IMR-90 (cell line): ENCODE measurements at regions not wholly inside any gene's neighbourhood (a gene's known extent, or its start where the extent isn't known, plus 50 kb on each side); places are given as distances from the start of the nearest gene placed in this dataset.

Experiments used
- ATAC-seq: fragments of 200-7000 bp; cut with Tn5 transposase; 2 replicates; pipeline ENCODE4 v1.9.1; 2020; ENCODE audit warnings: low read depth, mild to moderate bottlenecking, moderate library complexity
- BruUV-seq: library from RNA; stranded (reverse); fragments of 400-500 nt; replicated peaks from 2 replicates; lab custom pipeline; 2021; lab: Mats Ljungman, UMichigan
- CTCF ChIA-PET: fragments of 300-600 bp; formaldehyde crosslinking; extraction: SDS; loops from one replicate; lab custom pipeline; 2021; ENCODE audit warnings: antibody characterized with exemption; lab: Yijun Ruan, JAX
- POLR2A ChIA-PET: fragments of 300-600 bp; sonication (Branson Sonifier 250); formaldehyde crosslinking; loops from one replicate; lab custom pipeline; 2022; ENCODE audit warnings: antibody characterized with exemption; ENCODE audit not compliant: unreplicated experiment; lab: Charles Lee
- DNase-seq: peaks from one replicate; pipeline ENCODE4 v3.0.0; 2013
- H2AFZ ChIP-seq: replicated peaks from 2 replicates; pipeline ENCODE3; 2013; ENCODE audit warnings: low read length, mild to moderate bottlenecking; ENCODE audit not compliant: poor library complexity
- H2AK5ac ChIP-seq: 2 replicates; pipeline ENCODE4 v1.6.1; 2013; ENCODE audit warnings: low read depth, low read length, inconsistent platforms
- H2AK9ac ChIP-seq: replicated peaks from 2 replicates; pipeline ENCODE3; 2013; ENCODE audit warnings: mild to moderate bottlenecking, low read depth, low read length, moderate library complexity; ENCODE audit not compliant: poor library complexity
- H2BK120ac ChIP-seq: 2 replicates; pipeline ENCODE4 v1.6.1; 2013; ENCODE audit warnings: low read depth, low read length, inconsistent platforms
- H2BK15ac ChIP-seq: 3 replicates; pipeline ENCODE4 v1.6.1; 2013; ENCODE audit warnings: low read depth, low read length, inconsistent platforms
- H2BK20ac ChIP-seq: 2 replicates; pipeline ENCODE4 v1.6.1; 2013; ENCODE audit warnings: low read depth, mild to moderate bottlenecking, inconsistent platforms, low read length, moderate library complexity
- H2BK5ac ChIP-seq: 2 replicates; pipeline ENCODE4 v1.6.1; 2013; ENCODE audit warnings: mild to moderate bottlenecking, low read depth, low read length, inconsistent platforms; ENCODE audit not compliant: poor library complexity, severe bottlenecking
- H3K14ac ChIP-seq: replicated peaks from 2 replicates; pipeline ENCODE4 v1.6.1; 2013; ENCODE audit warnings: low read depth, low read length, inconsistent platforms
- H3K18ac ChIP-seq: 2 replicates; pipeline ENCODE4 v1.6.1; 2013; ENCODE audit warnings: low read depth, low read length, control low read depth
- H3K23ac ChIP-seq: 2 replicates; pipeline ENCODE4 v1.6.1; 2013; ENCODE audit warnings: low read depth, low read length, inconsistent platforms
- H3K27ac ChIP-seq: 2 replicates; pipeline ENCODE4 v1.5.1; 2013; ENCODE audit warnings: mild to moderate bottlenecking, control low read depth, low read length; ENCODE audit not compliant: insufficient read depth
- H3K27me3 ChIP-seq: 2 replicates; pipeline ENCODE4 v1.6.1; 2013; ENCODE audit warnings: low read length; ENCODE audit not compliant: control insufficient read depth, insufficient read depth
- H3K36me3 ChIP-seq: 2 replicates; pipeline ENCODE4 v1.6.1; 2013; ENCODE audit warnings: low read length, mixed read lengths; ENCODE audit not compliant: control insufficient read depth, insufficient read depth
- H3K4ac ChIP-seq: 2 replicates; pipeline ENCODE4 v1.6.1; 2013; ENCODE audit warnings: low read depth, low read length, inconsistent platforms
- H3K4me1 ChIP-seq: 2 replicates; pipeline ENCODE4 v1.6.1; 2013; ENCODE audit warnings: low read length, mixed read lengths; ENCODE audit not compliant: control insufficient read depth, insufficient read depth
- H3K4me2 ChIP-seq: 2 replicates; pipeline ENCODE4 v1.6.1; 2013; ENCODE audit warnings: low read depth, mild to moderate bottlenecking, control low read depth, low read length, moderate library complexity
- H3K4me3 ChIP-seq: 2 replicates; pipeline ENCODE4 v1.5.1; 2013; ENCODE audit warnings: low read depth, mild to moderate bottlenecking, control low read depth, low read length, moderate library complexity; ENCODE audit not compliant: insufficient read depth
- H3K56ac ChIP-seq: 2 replicates; pipeline ENCODE4 v1.6.1; 2013; ENCODE audit warnings: low read length, inconsistent platforms; ENCODE audit not compliant: insufficient read depth; ENCODE audit errors: extremely low read depth
- H3K79me1 ChIP-seq, 2 experiments: 2 replicates each; pipeline ENCODE4 v1.6.1; 2013; ENCODE audit warnings: low read length in 2 of 2, inconsistent platforms in 1 of 2, low read depth in 1 of 2
- H3K9ac ChIP-seq: 2 replicates; pipeline ENCODE4 v1.6.1; 2013; ENCODE audit warnings: low read depth, low read length, control low read depth
- H3K9me1 ChIP-seq: 2 replicates; pipeline ENCODE4 v1.6.1; 2013; ENCODE audit warnings: low read length, inconsistent platforms; ENCODE audit not compliant: insufficient read depth
- H3K9me3 ChIP-seq: 2 replicates; pipeline ENCODE4 v1.6.1; 2013; ENCODE audit warnings: low read length; ENCODE audit not compliant: control insufficient read depth, insufficient read depth
- H4K20me1 ChIP-seq: 2 replicates; pipeline ENCODE4 v1.6.1; 2013; ENCODE audit warnings: low read length, inconsistent platforms; ENCODE audit not compliant: insufficient read depth
- H4K5ac ChIP-seq: 2 replicates; pipeline ENCODE4 v1.6.1; 2013; ENCODE audit warnings: mild to moderate bottlenecking, low read depth, low read length, control low read depth
- H4K8ac ChIP-seq, 2 experiments: 2 replicates each; pipeline ENCODE4 v1.6.1; 2013; ENCODE audit warnings: low read depth in 2 of 2, low read length in 2 of 2, control low read depth in 1 of 2, inconsistent platforms in 1 of 2
- H4K91ac ChIP-seq: 2 replicates; pipeline ENCODE4 v1.6.1; 2013; ENCODE audit warnings: low read depth, low read length, inconsistent platforms; ENCODE audit not compliant: insufficient read depth
- CHD1 ChIP-seq: IDR thresholded peaks from 2 replicates; pipeline ENCODE4 v1.6.1; 2012; ENCODE audit warnings: low read depth, low read length, improper control_type of control experiment
- CTCF ChIP-seq: conservative IDR thresholded peaks from 2 replicates; pipeline ENCODE4 v1.5.1; 2012; ENCODE audit warnings: mild to moderate bottlenecking, low read depth, low read length, improper control_type of control experiment
- FOS ChIP-seq: fragments of 150-350 bp; IDR thresholded peaks from 2 replicates; pipeline ENCODE4 v1.6.1; 2016; ENCODE audit warnings: low read depth, low read length
- MAZ ChIP-seq: IDR thresholded peaks from 2 replicates; pipeline ENCODE4 v1.6.1; 2012; ENCODE audit warnings: low read depth, mild to moderate bottlenecking, low read length, improper control_type of control experiment, moderate library complexity, borderline replicate concordance
- MXI1 ChIP-seq: IDR thresholded peaks from 2 replicates; pipeline ENCODE4 v1.6.1; 2012; ENCODE audit warnings: low read depth, mild to moderate bottlenecking, low read length, moderate library complexity, borderline replicate concordance
- NFE2L2 ChIP-seq: fragments of 150-350 bp; IDR thresholded peaks from 2 replicates; pipeline ENCODE4 v1.6.1; 2016; ENCODE audit warnings: low read depth, mild to moderate bottlenecking, low read length
- POLR2A ChIP-seq: IDR thresholded peaks from 2 replicates; pipeline ENCODE4 v1.6.1; 2012; ENCODE audit warnings: mild to moderate bottlenecking, low read depth, low read length
- RAD21 ChIP-seq: IDR thresholded peaks from 2 replicates; pipeline ENCODE4 v1.6.1; 2012; ENCODE audit warnings: low read length, improper control_type of control experiment
- RCOR1 ChIP-seq: IDR thresholded peaks from 2 replicates; pipeline ENCODE4 v1.6.1; 2012; ENCODE audit warnings: mild to moderate bottlenecking, low read length, improper control_type of control experiment; ENCODE audit not compliant: insufficient replicate concordance
- SMC3 ChIP-seq: fragments of 150-350 bp; IDR thresholded peaks from 2 replicates; pipeline ENCODE4 v1.6.1; 2016; ENCODE audit warnings: low read depth, mild to moderate bottlenecking, antibody characterized with exemption, low read length, moderate library complexity
- WGBS, 2 experiments: methylation state at CpG; one replicate each; pipeline versions ENCODE4 v1.1.5 to v1.1.7; 2013; ENCODE audit warnings: missing lambda C conversion rate in 2 of 2; ENCODE audit not compliant: insufficient read length in 1 of 2; ENCODE audit errors: extremely low coverage in 2 of 2; 5-methylcytosine and 5-hydroxymethylcytosine counted together
- dilution Hi-C: fragments of 300-500 bp; cut with HindIII; formaldehyde crosslinking; loops from one replicate; pipeline ENCODE4 v1.14.3; 2018; ENCODE audit warnings: low sequenced_read_pairs; ENCODE audit not compliant: unreplicated experiment
- in situ Hi-C: fragments of 300-500 bp; cut with MboI; formaldehyde crosslinking; loops from 3 replicates; pipeline ENCODE4 v1.14.3; 2019; ENCODE audit warnings: low sequenced_read_pairs, inconsistent platforms, mixed read lengths
- intact Hi-C: fragments of 100-400 bp; cut with micrococcal nuclease; formaldehyde crosslinking; loops from 2 replicates; pipeline ENCODE4 v1.10.0; 2022

- CTCF ChIA-PET, result interaction anchor here (0.6 to 2.1 kb wide), 10 partner anchors 17 to 364 kb away, joined by 3 to 21 read pairs (median 6); partner anchors contain the start of gene NIBAN1
- Histone ChIP-seq H3K9me1 (peaks cover 14% of the 10 kb centered on the region), H3K9ac (no peak overlapping the region), H4K5ac (no peak overlapping the region), H3K4me1 (peaks cover 7% of the 10 kb centered on the region), H3K4ac (no peak overlapping the region), H3K56ac (no peak overlapping the region), H3K18ac (no peak overlapping the region), H3K4me3 (no peak overlapping the region), H3K27me3 (no peaks in the 10 kb centered on the region), H2BK120ac (no peak overlapping the region), H2AK5ac (no peak overlapping the region), H2BK15ac (no peak overlapping the region; the same call in 2 of the 3 replicates), H3K14ac (0 out of 2 replicates have a peak overlapping the region, but pooled peaks have one; percentile 28), H3K36me3 (peaks cover 1% of the 10 kb centered on the region; the same call in 1 of the 2 replicates), H3K23ac (no peak overlapping the region), H2BK5ac (no peak overlapping the region), H2AFZ (peak overlapping the region; percentile 46), H4K20me1 (no peaks in the 10 kb centered on the region; the same call in 1 of the 2 replicates), H3K79me1 (no peaks in the 10 kb centered on the region), H4K8ac (no peak overlapping the region), H4K91ac (no peak overlapping the region), H3K9me3 (no peaks in the 10 kb centered on the region), H2AK9ac (no peak overlapping the region), H3K4me2 (no peak overlapping the region), H3K27ac (no peak overlapping the region), H2BK20ac (no peak overlapping the region)
- 30% methylated on average over 2 of the region's 13 CpGs; no CpG with 5 or more reads in 1 of the 2 experiments for whole genome bisulfite sequencing, 2 experiments
- in situ Hi-C loops, result loop anchor here (5.0 to 25.0 kb wide), 3 partner anchors 177 to 882 kb away; no protein-coding TSS in a partner anchor
- ATAC-seq (peak; percentile 89), DNase-seq (peak; percentile 83)
- dilution Hi-C loops, result loop anchor here (25.0 kb wide), 1 partner anchor 182 kb away; no protein-coding TSS in a partner anchor
- POLR2A ChIA-PET, result interaction anchor here (0.5 kb wide), 1 partner anchor 101 kb away, joined by 3 read pairs; no protein-coding TSS in a partner anchor
- intact Hi-C loops, result loop anchor here (1.0 to 10.0 kb wide), 4 partner anchors 177 to 869 kb away; partner anchors contain the start of genes SWT1 and TRMT1L
- BruUV-seq, result no TSS peak
- peak; percentile 99 for TF ChIP-seq SMC3
- TF ChIP-seq RCOR1, result no peak
- TF ChIP-seq CTCF, result peak; percentile 96
- TF ChIP-seq NFE2L2, result no peak
- no peak for TF ChIP-seq FOS
- TF ChIP-seq CHD1, result peak; percentile 58; the same call in 1 of the 2 replicates
- TF ChIP-seq MXI1, result no peak
- peak; percentile 99 for TF ChIP-seq RAD21
- 0 out of 2 replicates have a peak, but pooled peaks have one; percentile 50 for TF ChIP-seq POLR2A
- peak; percentile 20; the same call in 1 of the 2 replicates for TF ChIP-seq MAZ
Measured at GRCh38 chr1:184805667-184806295, 51.1 kb upstream of the EDEM3 start.
